Effector CD4-positive, alpha-beta T cell (primary cell): ENCODE measurements at regions not wholly inside any gene's neighbourhood (a gene's known extent, or its start where the extent isn't known, plus 50 kb on each side); places are given as distances from the start of the nearest gene placed in this dataset.

ENCODE experiments used
- DNase-seq: peaks from one replicate; pipeline ENCODE4 v3.0.0-alpha.2; 2020

GRCh38 chr18:45119876-45120275, 439.2 kb downstream of the SETBP1 start:
- no peak for DNase-seq

GRCh38 chr18:45121146-45121545, 440.5 kb downstream of the SETBP1 start:
- DNase-seq: no peak

- no peak for DNase-seq
These were observed 441.8 kb downstream of the SETBP1 start for GRCh38 chr18:45122506-45122905.

- no peak for DNase-seq
These were observed 446.7 kb downstream of the SETBP1 start for GRCh38 chr18:45127405-45127804.

- DNase-seq: no peak
These were observed 452.6 kb downstream of the SETBP1 start for GRCh38 chr18:45133276-45133675.

- no peak for DNase-seq
These were observed 455.8 kb downstream of the SETBP1 start for GRCh38 chr18:45136381-45137086.

- no peak for DNase-seq
These were observed 456.4 kb downstream of the SETBP1 start for GRCh38 chr18:45137087-45137419.

GRCh38 chr18:45139478-45139877, 458.8 kb downstream of the SETBP1 start:
- DNase-seq: no peak

- no peak for DNase-seq
These were observed 462.2 kb downstream of the SETBP1 start for GRCh38 chr18:45142868-45143267.

- no peak for DNase-seq
These were observed 465.6 kb upstream of the SLC14A2 start for GRCh38 chr18:45149712-45150111.

GRCh38 chr18:45151645-45152044, 463.6 kb upstream of the SLC14A2 start:
- no peak for DNase-seq

GRCh38 chr18:45155526-45155925, 459.8 kb upstream of the SLC14A2 start:
- no peak for DNase-seq

GRCh38 chr18:45156946-45157345, 458.3 kb upstream of the SLC14A2 start:
- DNase-seq: no peak

- no peak for DNase-seq
These were observed 457.7 kb upstream of the SLC14A2 start for GRCh38 chr18:45157576-45157975.

GRCh38 chr18:45161850-45162249, 453.4 kb upstream of the SLC14A2 start:
- DNase-seq: no peak

GRCh38 chr18:45163871-45164270, 451.4 kb upstream of the SLC14A2 start:
- no peak for DNase-seq

- DNase-seq: no peak
These were observed 450.7 kb upstream of the SLC14A2 start for GRCh38 chr18:45164551-45164950.

- DNase-seq: no peak
These were observed 450.0 kb upstream of the SLC14A2 start for GRCh38 chr18:45165176-45165713.

- DNase-seq: no peak
These were observed 449.4 kb upstream of the SLC14A2 start for GRCh38 chr18:45165871-45166270.

- no peak for DNase-seq
These were observed 448.9 kb upstream of the SLC14A2 start for GRCh38 chr18:45166341-45166835.

- no peak for DNase-seq
These were observed 448.3 kb upstream of the SLC14A2 start for GRCh38 chr18:45166836-45167551.

- DNase-seq: no peak
These were observed 447.5 kb upstream of the SLC14A2 start for GRCh38 chr18:45167631-45168280.

- DNase-seq: no peak
These were observed 446.2 kb upstream of the SLC14A2 start for GRCh38 chr18:45168866-45169600.
